ENCODE measurements at regions not wholly inside any gene's neighbourhood (a gene's known extent, or its start where the extent isn't known, plus 50 kb on each side); places are given as distances from the start of the nearest gene placed in this dataset.
A peak's percentile ranks its signal among the peaks of the same experiment; 100 is the strongest.

GRCh38 chr14:22422238-22422637 lies 166.8 kb downstream of the DAD1 start:
- FAIRE-seq (peak; percentile 59), DNase-seq (ENCODE audit: extremely low spot score, insufficient read length, low read depth) (no peak)

- FAIRE-seq (no peak), DNase-seq (ENCODE audit: extremely low spot score, insufficient read length, low read depth) (no peak)
Measured at GRCh38 chr14:22420598-22421186, 168.3 kb downstream of the DAD1 start.

- no peak for DNase-seq (ENCODE audit: extremely low spot score, insufficient read length, low read depth)
- FAIRE-seq, result no peak
Measured at GRCh38 chr14:22419620-22420019, 169.4 kb downstream of the DAD1 start.

- DNase-seq (ENCODE audit: extremely low spot score, insufficient read length, low read depth) (peak; percentile 9), FAIRE-seq (peak; percentile 79)
Measured at GRCh38 chr14:22418631-22419030, 170.4 kb downstream of the DAD1 start.

GRCh38 chr14:22417914-22418313 lies 171.1 kb downstream of the DAD1 start:
- FAIRE-seq (no peak), DNase-seq (ENCODE audit: extremely low spot score, insufficient read length, low read depth) (no peak)

- FAIRE-seq (no peak), DNase-seq (ENCODE audit: extremely low spot score, insufficient read length, low read depth) (no peak)
Measured at GRCh38 chr14:22416193-22416592, 172.8 kb downstream of the DAD1 start.

- DNase-seq (ENCODE audit: extremely low spot score, insufficient read length, low read depth) (no peak), FAIRE-seq (no peak)
Measured at GRCh38 chr14:22415605-22415959, 173.4 kb downstream of the DAD1 start.

GRCh38 chr14:22414876-22415604 lies 174.0 kb downstream of the DAD1 start:
- FAIRE-seq, result no peak
- DNase-seq (ENCODE audit: extremely low spot score, insufficient read length, low read depth), result no peak

- FAIRE-seq (no peak), DNase-seq (ENCODE audit: extremely low spot score, insufficient read length, low read depth) (no peak)
Measured at GRCh38 chr14:22412926-22413411, 176.1 kb downstream of the DAD1 start.

GRCh38 chr14:22411398-22412055 lies 177.5 kb downstream of the DAD1 start:
- DNase-seq (ENCODE audit: extremely low spot score, insufficient read length, low read depth), result no peak
- no peak for FAIRE-seq

GRCh38 chr14:22410497-22410896 lies 178.5 kb downstream of the DAD1 start:
- no peak for DNase-seq (ENCODE audit: extremely low spot score, insufficient read length, low read depth)
- FAIRE-seq, result no peak

GRCh38 chr14:22409006-22409405 lies 180.0 kb downstream of the DAD1 start:
- FAIRE-seq (no peak), DNase-seq (ENCODE audit: extremely low spot score, insufficient read length, low read depth) (no peak)

GRCh38 chr14:22408547-22408946 lies 180.5 kb downstream of the DAD1 start:
- FAIRE-seq (no peak), DNase-seq (ENCODE audit: extremely low spot score, insufficient read length, low read depth) (no peak)

- FAIRE-seq (no peak), DNase-seq (ENCODE audit: extremely low spot score, insufficient read length, low read depth) (no peak)
Measured at GRCh38 chr14:22407033-22407432, 182.0 kb downstream of the DAD1 start.

GRCh38 chr14:22405201-22405600 lies 183.8 kb downstream of the DAD1 start:
- DNase-seq (ENCODE audit: extremely low spot score, insufficient read length, low read depth) (no peak), FAIRE-seq (no peak)

GRCh38 chr14:22403296-22403695 lies 185.7 kb downstream of the DAD1 start:
- DNase-seq (ENCODE audit: extremely low spot score, insufficient read length, low read depth) (no peak), FAIRE-seq (no peak)

- no peak for FAIRE-seq
- no peak for DNase-seq (ENCODE audit: extremely low spot score, insufficient read length, low read depth)
Measured at GRCh38 chr14:22400655-22401259, 188.3 kb downstream of the DAD1 start.

- DNase-seq (ENCODE audit: extremely low spot score, insufficient read length, low read depth), result no peak
- FAIRE-seq, result no peak
Measured at GRCh38 chr14:22399776-22400175, 189.2 kb downstream of the DAD1 start.

- FAIRE-seq, result no peak
- DNase-seq (ENCODE audit: extremely low spot score, insufficient read length, low read depth), result no peak
Measured at GRCh38 chr14:22397221-22397737, 191.7 kb downstream of the DAD1 start.

- DNase-seq (ENCODE audit: extremely low spot score, insufficient read length, low read depth), result no peak
- no peak for FAIRE-seq
Measured at GRCh38 chr14:22395803-22396202, 193.2 kb downstream of the DAD1 start.

GRCh38 chr14:22394616-22395015 lies 194.4 kb downstream of the DAD1 start:
- DNase-seq (ENCODE audit: extremely low spot score, insufficient read length, low read depth) (no peak), FAIRE-seq (no peak)
